AG04450 (cell line): ENCODE measurements at regions not wholly inside any gene's neighbourhood (a gene's known extent, or its start where the extent isn't known, plus 50 kb on each side); places are given as distances from the start of the nearest gene placed in this dataset.
"Not testable (repeated sequence)": the region's sequence is repeated elsewhere in the genome, so short reads cannot be mapped to it uniquely, and the experiment has no call there.

ENCODE experiments used
- CTCF ChIA-PET: fragments of 300-600, 350-600 bp; formaldehyde crosslinking; extraction: SDS; loops from one replicate; lab custom pipeline; 2022; ENCODE audit warnings: antibody characterized with exemption, inconsistent platforms; lab: Charles Lee
- POLR2A ChIA-PET: fragments of 350-600 bp; formaldehyde crosslinking; extraction: SDS; loops from one replicate; lab custom pipeline; 2021; ENCODE audit warnings: antibody characterized with exemption, inconsistent platforms; lab: Yijun Ruan, JAX
- DNase-seq: peaks from one replicate; pipeline ENCODE4 v3.0.0-alpha.2; 2011; ENCODE audit warnings: low read depth, low spot score
- H3K27ac ChIP-seq: one replicate; pipeline ENCODE4 v1.5.1; 2012; ENCODE audit warnings: low read depth, low read length, control low read depth
- H3K27me3 ChIP-seq: one replicate; pipeline ENCODE4 v1.6.0; 2012; ENCODE audit warnings: low read length; ENCODE audit not compliant: control insufficient read depth, insufficient read depth
- H3K4me3 ChIP-seq: 2 replicates; pipeline ENCODE4 v1.5.1; 2011; ENCODE audit warnings: mild to moderate bottlenecking, low read depth, low read length, control low read depth
- H3K9me3 ChIP-seq: 2 replicates; pipeline ENCODE4 v1.5.1; 2012; ENCODE audit warnings: low read length; ENCODE audit not compliant: control insufficient read depth, insufficient read depth
- TF ChIP-seq, protein P1 (sequence below): IDR thresholded peaks from 2 replicates; pipeline ENCODE4 v1.5.1; 2011; ENCODE audit warnings: low read depth, low read length, control low read depth, inconsistent platforms

DNA sequence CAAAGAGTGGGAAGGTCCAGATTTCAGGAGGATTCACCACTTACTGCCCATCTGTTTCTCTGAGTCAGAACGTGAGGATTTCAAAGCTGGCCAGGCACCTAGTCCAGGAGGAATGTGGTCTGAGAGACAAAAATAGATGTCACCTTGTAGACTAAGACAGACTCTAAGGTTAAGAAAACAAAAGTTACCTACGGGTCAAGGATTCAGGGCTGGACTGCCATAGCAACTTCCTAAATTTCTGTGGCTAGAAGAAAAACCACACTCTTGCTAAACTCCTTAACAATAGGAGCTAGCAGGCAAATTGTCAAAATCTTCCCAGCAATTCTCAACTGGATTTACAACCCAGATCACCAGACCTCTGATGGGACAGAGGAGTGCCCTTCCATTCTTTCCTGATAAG, 250.4 kb upstream of the NOTCH2NLA start:
- H3K27ac ChIP-seq, POLR2A ChIA-PET, DNase-seq, H3K27me3 ChIP-seq, H3K9me3 ChIP-seq, H3K4me3 ChIP-seq, CTCF ChIA-PET: not testable (repeated sequence)

DNA sequence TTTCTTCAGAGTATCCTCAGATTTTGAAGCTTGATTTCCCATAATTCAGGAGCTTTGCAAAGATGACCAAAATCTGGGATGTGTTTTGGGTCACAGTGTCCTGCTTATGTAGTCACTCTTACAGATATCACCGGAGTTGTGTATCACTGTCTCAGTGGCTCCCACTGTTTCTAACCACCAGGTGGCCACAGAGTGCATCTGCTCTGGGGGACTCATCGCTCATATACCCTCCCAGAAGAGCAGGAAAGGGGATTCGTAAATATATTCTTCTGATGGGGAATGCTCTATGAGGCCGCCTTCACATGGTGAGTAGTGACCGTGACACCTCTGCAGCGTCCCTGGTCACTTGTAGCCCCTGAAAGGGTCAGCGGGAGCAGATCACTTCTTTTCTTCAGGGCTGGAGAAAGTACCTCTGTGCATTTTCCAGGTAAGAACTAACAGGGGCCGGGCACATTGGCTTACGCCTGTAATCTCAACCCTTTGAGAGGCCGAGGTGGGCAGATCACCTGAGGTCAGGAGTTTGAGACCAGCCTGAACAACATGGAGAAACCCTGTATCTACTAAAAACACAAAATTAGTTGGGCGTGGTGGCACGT, 249.4 kb upstream of the NOTCH2NLA start:
- H3K27ac ChIP-seq, H3K9me3 ChIP-seq, DNase-seq, POLR2A ChIA-PET, CTCF ChIA-PET, H3K27me3 ChIP-seq, H3K4me3 ChIP-seq: not testable (repeated sequence)
- TF ChIP-seq, protein P1, sequence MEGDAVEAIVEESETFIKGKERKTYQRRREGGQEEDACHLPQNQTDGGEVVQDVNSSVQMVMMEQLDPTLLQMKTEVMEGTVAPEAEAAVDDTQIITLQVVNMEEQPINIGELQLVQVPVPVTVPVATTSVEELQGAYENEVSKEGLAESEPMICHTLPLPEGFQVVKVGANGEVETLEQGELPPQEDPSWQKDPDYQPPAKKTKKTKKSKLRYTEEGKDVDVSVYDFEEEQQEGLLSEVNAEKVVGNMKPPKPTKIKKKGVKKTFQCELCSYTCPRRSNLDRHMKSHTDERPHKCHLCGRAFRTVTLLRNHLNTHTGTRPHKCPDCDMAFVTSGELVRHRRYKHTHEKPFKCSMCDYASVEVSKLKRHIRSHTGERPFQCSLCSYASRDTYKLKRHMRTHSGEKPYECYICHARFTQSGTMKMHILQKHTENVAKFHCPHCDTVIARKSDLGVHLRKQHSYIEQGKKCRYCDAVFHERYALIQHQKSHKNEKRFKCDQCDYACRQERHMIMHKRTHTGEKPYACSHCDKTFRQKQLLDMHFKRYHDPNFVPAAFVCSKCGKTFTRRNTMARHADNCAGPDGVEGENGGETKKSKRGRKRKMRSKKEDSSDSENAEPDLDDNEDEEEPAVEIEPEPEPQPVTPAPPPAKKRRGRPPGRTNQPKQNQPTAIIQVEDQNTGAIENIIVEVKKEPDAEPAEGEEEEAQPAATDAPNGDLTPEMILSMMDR = peak; percentile 66

DNA sequence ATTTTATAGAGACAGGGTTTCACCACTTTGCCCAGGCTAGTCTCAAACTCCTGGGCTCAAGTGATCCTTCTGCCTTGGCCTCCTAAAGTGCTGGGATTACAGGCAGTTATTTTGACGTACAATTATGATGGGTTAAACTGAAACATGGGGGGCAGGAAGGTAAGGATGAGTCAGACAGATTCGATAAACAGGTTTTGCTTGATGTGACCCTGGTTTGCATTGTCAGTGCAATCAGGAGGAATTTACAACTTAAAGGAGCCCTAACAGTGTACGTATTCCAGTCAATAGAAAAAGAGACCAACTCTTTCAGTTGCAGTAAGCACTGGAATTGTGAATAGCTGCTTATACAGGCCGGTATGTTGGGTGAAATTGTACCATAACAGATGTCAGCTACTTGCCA, 246.3 kb upstream of the NOTCH2NLA start:
- DNase-seq, H3K27me3 ChIP-seq, POLR2A ChIA-PET, H3K9me3 ChIP-seq, H3K27ac ChIP-seq, H3K4me3 ChIP-seq, CTCF ChIA-PET: not testable (repeated sequence)

DNA sequence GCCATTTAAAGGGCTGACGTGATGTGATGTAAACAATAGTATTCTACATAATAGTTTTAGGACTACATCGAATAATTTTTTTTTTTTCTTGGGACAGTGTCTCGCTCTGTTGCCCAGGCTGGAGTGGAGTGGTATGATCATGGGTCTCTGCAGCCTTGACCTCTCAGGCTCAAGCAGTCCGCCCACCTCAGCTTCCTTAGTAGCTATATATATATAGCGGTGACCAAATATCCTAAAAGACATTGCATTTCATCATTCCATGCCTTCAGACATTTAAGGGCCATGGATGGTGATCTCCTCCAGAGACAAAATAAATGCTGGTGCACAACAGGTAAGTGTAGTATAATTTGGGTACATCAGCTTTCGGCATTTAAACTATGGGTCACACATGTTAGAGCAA, 245.4 kb upstream of the NOTCH2NLA start:
- H3K9me3 ChIP-seq, H3K4me3 ChIP-seq, H3K27me3 ChIP-seq, DNase-seq, POLR2A ChIA-PET, CTCF ChIA-PET, H3K27ac ChIP-seq: not testable (repeated sequence)

DNA sequence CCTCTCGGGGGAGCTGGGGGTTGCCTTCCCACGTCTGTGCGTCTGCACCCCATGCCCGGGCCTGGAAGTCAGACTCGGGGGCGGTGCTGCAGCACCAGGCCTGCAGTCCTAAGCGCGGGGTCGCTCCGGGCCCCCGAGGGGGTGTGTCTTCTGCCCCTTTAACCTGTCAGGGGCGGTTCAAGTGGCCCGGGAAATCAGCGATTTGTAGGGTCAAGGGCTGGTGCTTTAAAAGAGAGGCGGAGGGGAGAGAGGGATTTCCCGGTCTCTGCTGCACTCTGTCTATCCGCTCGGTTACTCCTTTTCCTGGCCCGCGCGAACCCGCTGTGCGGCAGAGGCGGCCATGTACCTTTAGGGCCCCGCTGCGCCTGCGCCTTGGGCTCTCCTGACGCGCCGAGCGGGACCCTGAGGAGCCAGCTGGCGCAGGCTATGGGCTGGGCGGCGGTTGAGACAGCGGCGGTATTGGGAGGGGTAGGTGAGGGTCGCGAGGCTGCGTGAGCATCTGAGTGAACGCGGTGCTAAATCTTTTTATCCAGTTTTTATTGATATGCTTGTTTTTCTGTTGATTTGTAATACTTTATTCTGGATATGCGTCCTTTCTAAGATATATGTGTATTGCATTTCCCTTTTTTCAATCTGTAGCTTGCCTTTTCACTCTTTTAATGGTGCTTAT, 243.5 kb upstream of the NOTCH2NLA start:
- H3K4me3 ChIP-seq = peak overlapping the region; percentile 42
- DNase-seq, H3K27ac ChIP-seq, H3K27me3 ChIP-seq, CTCF ChIA-PET, H3K9me3 ChIP-seq, POLR2A ChIA-PET: not testable (repeated sequence)

DNA sequence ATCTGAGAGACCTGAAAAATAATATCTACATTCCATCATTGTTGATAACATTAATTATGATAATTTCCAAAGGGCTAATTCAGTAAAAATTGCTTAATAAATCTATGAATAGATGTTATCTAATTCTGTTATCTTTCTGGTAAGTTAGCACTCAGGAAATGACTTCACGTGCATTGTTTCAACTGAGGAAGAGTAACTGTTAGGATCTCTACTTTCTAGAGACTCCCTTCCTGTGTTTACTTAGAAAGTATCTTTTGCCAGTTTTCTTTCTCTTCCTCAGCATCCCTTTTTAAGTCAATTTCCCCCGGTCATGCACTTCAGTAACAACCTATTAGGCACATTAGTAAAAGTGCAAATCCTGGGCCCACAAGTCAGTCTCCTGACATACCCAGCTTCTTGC, 231.1 kb upstream of the NOTCH2NLA start:
- CTCF ChIA-PET, DNase-seq, H3K27ac ChIP-seq, H3K27me3 ChIP-seq, POLR2A ChIA-PET, H3K9me3 ChIP-seq, H3K4me3 ChIP-seq: not testable (repeated sequence)

DNA sequence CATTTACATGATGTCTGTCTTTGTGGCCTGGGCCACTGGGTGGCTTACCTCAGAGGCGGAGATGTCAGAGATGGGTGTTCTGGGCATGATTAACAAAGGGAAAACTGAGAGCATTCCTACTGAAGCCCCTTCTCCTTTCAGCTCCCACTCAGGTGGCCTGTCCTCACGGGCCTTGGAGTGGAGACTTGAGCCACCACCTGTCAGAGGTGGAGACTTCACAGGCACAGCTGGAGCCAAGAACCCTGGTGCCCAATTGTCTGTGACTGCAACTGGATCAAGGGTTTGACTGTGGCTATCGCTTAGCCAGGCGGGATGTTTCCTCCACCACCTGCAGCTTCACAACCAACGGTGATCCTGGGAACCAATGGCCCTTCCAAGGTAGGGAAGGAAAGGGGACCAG, 230.5 kb upstream of the NOTCH2NLA start:
- DNase-seq, H3K27me3 ChIP-seq, H3K4me3 ChIP-seq, POLR2A ChIA-PET, CTCF ChIA-PET, H3K27ac ChIP-seq, H3K9me3 ChIP-seq: not testable (repeated sequence)

DNA sequence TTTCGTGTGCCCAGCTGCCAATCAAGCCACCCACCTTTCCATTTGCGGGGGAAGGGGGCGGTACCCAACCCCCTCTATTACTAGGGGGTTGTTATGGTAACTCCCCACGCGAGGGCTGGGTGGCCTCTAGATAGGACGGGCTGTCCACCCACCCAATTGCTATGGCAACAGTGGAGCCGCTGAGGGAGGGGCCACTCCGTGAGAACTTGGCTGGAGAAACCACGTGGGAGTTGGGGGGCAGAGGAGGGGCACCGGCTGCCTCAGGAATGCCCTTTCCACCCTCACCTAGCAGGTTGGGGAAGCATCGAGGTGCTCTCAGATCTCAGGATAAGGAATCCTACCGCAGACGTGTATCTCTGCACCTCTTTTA, 220.0 kb upstream of the NOTCH2NLA start:
- CTCF ChIA-PET, H3K27ac ChIP-seq, DNase-seq, H3K9me3 ChIP-seq, H3K27me3 ChIP-seq, H3K4me3 ChIP-seq, POLR2A ChIA-PET: not testable (repeated sequence)
